Pancreas (tissue), 10 donors: ENCODE measurements at regions not wholly inside any gene's neighbourhood (a gene's known extent, or its start where the extent isn't known, plus 50 kb on each side); places are given as distances from the start of the nearest gene placed in this dataset.

Source experiments
- ATAC-seq, 4 donors: fragments of 200-7000 bp; cut with Tn5 transposase; one replicate each; pipeline versions ENCODE4 v1.8.0 to v1.9.1; 2020; ENCODE audit warnings: mild to moderate bottlenecking in 4 of 4, moderate library complexity in 4 of 4
- DNase-seq, 6 donors: peaks; one replicate each; pipeline ENCODE4 v3.0.0-alpha.2; 2020
- FAIRE-seq: peaks from 2 replicates; lab custom pipeline; 2012; peaks lifted over from hg19 to GRCh38; lab: Jason Lieb, UNC
- H3K27ac ChIP-seq, 4 donors: fragments of 200-600 bp; sonication (generic); 1 replicate in 3 of 4; 2 replicates in 1 of 4; pipeline versions ENCODE4 v1.5.0 to v1.8.0; 2020
- H3K27me3 ChIP-seq, 4 donors: fragments of 200-600 bp; one replicate each; pipeline ENCODE4 v1.8.0; 2021
- H3K36me3 ChIP-seq, 3 donors: fragments of 200-600 bp; sonication (generic) in 1 of 3; one replicate each; pipeline versions ENCODE4 v1.5.0 to v1.8.0; 2020 to 2021
- H3K4me1 ChIP-seq, 3 donors: fragments of 200-600 bp; one replicate each; pipeline ENCODE4 v1.8.0; 2021
- H3K4me3 ChIP-seq, 4 donors: fragments of 200-600 bp; sonication (generic) in 2 of 4; one replicate each; pipeline versions ENCODE4 v1.5.0 to v1.8.0; 2020 to 2021
- H3K9me3 ChIP-seq, 4 donors: fragments of 200-600 bp; one replicate each; pipeline ENCODE4 v1.8.0; 2021
- CTCF ChIP-seq, 4 donors: fragments of 200-600 bp; sonication (generic) in 3 of 4; IDR thresholded peaks; one replicate each; pipeline versions ENCODE4 v1.5.0 to v1.8.0; 2021; ENCODE audit warnings: antibody characterized with exemption in 4 of 4
- WGBS, 2 donors: extraction: QIAGEN DNeasy Blood & Tissue Kit; methylation state at CpG; one replicate each; pipeline ENCODE4 v1.1.7; 2013; 5-methylcytosine and 5-hydroxymethylcytosine counted together
- intact Hi-C, 3 donors: fragments of 100-400 bp; cut with DNase I; formaldehyde crosslinking; loops; one replicate each; pipeline versions ENCODE4 v1.11.1 to v1.14.2; 2022
- donor health status: healthy with polysubstance abuse.
- donor health status: DM: no; HTN: no; CAD: no; lungs with moderate emphysema.
- donor health status: DM: no; HTN: no; CAD: no.
- donor health status: control.
- donor health status: control.
- donor health status: Bipolar disorder and iron deficiency.
- donor health status: DM: yes; HTN: yes; CAD: no.
- donor health status: DM: no; HTN: no; CAD: no.
- donor health status: DM: no; HTN: no; CAD: no.
- donor health status: DM: yes; HTN: yes; CAD: no.

- TF ChIP-seq CTCF (IDR thresholded peaks at IDR 0.05), result no peak
- no peaks in the 10 kb centered on the region for H3K27me3 ChIP-seq
- intact Hi-C loops, result no loop called here
- no peak for DNase-seq
- H3K4me1 ChIP-seq, result no peaks in the 10 kb centered on the region
- no peak overlapping the region for H3K4me3 ChIP-seq
- no peaks in the 10 kb centered on the region for H3K9me3 ChIP-seq
- H3K36me3 ChIP-seq, result no peaks in the 10 kb centered on the region
- H3K27ac ChIP-seq, result no peak overlapping the region
- WGBS, 2 donors, result 51 to 67% methylated on average over 5 of the region's 5 CpGs
- no peak for FAIRE-seq
- no peak for ATAC-seq
Measured at GRCh38 chr3:25350725-25351114, 77.3 kb upstream of the RARB start.

GRCh38 chr3:25354071-25354470 is 74.0 kb upstream of the RARB start:
- H3K4me1 ChIP-seq, result no peaks in the 10 kb centered on the region
- H3K9me3 ChIP-seq, result no peaks in the 10 kb centered on the region
- H3K27me3 ChIP-seq, result no peaks in the 10 kb centered on the region
- no peak for FAIRE-seq
- H3K4me3 ChIP-seq, result no peak overlapping the region
- intact Hi-C loops, result no loop called here
- TF ChIP-seq CTCF (IDR thresholded peaks at IDR 0.05), result no peak
- no peak overlapping the region for H3K27ac ChIP-seq
- DNase-seq, result no peak
- H3K36me3 ChIP-seq, result no peaks in the 10 kb centered on the region
- 62 to 80% methylated on average over 3 of the region's 3 CpGs for WGBS, 2 donors
- ATAC-seq, result no peak

- Histone ChIP-seq H3K4me1 (no peaks in the 10 kb centered on the region), H3K27ac (no peak overlapping the region), H3K4me3 (no peak overlapping the region), H3K36me3 (no peaks in the 10 kb centered on the region), H3K9me3 (no peaks in the 10 kb centered on the region), H3K27me3 (no peaks in the 10 kb centered on the region)
- WGBS, 2 donors, result 45 to 62% methylated on average over 4 of the region's 4 CpGs
- no peak for TF ChIP-seq CTCF (IDR thresholded peaks at IDR 0.05)
- FAIRE-seq (no peak), DNase-seq (no peak), ATAC-seq (no peak)
- intact Hi-C loops, result no loop called here
Measured at GRCh38 chr3:25355034-25355885, 72.8 kb upstream of the RARB start.

GRCh38 chr3:25355998-25356397 is 72.1 kb upstream of the RARB start:
- no peak for FAIRE-seq
- no peak for DNase-seq
- Histone ChIP-seq H3K9me3 (no peaks in the 10 kb centered on the region), H3K27ac (no peak overlapping the region), H3K27me3 (no peaks in the 10 kb centered on the region), H3K4me1 (no peaks in the 10 kb centered on the region), H3K36me3 (no peaks in the 10 kb centered on the region), H3K4me3 (no peak overlapping the region)
- TF ChIP-seq CTCF (IDR thresholded peaks at IDR 0.05), result no peak
- 55 to 65% methylated on average over 3 of the region's 3 CpGs for WGBS, 2 donors
- ATAC-seq, result no peak
- intact Hi-C loops, result no loop called here

- no peak for DNase-seq
- no peak overlapping the region for H3K4me3 ChIP-seq
- no peaks in the 10 kb centered on the region for H3K9me3 ChIP-seq
- no peak for FAIRE-seq
- intact Hi-C loops, result no loop called here
- no peaks in the 10 kb centered on the region for H3K27me3 ChIP-seq
- ATAC-seq, result no peak
- H3K27ac ChIP-seq, result no peak overlapping the region
- TF ChIP-seq CTCF (IDR thresholded peaks at IDR 0.05), result no peak
- 69 to 71% methylated on average over 7 of the region's 7 CpGs for WGBS, 2 donors
- H3K4me1 ChIP-seq, result no peaks in the 10 kb centered on the region
- H3K36me3 ChIP-seq, result no peaks in the 10 kb centered on the region
Measured at GRCh38 chr3:25362118-25362517, 65.9 kb upstream of the RARB start.
